ENCODE measurements at regions not wholly inside any gene's neighbourhood (a gene's known extent, or its start where the extent isn't known, plus 50 kb on each side); places are given as distances from the start of the nearest gene placed in this dataset.

GRCh38 chrX:124931958-124932357, 387.7 kb upstream of the TEX13C start:
- no peak overlapping the region for H3K27ac Mint-ChIP-seq

GRCh38 chrX:124938715-124939114, 381.0 kb upstream of the TEX13C start:
- no peak for DNase-seq (ENCODE audit: low spot score)
- Mint-ChIP-seq H3K4me1 (ENCODE audit: low read depth) (no peaks in the 10 kb centered on the region), H3K27ac (no peak overlapping the region), H3K9me3 (no peaks in the 10 kb centered on the region), H3K4me3 (ENCODE audit: low read depth) (no peak overlapping the region), H3K27me3 (ENCODE audit: low read depth) (no peaks in the 10 kb centered on the region), H3K36me3 (ENCODE audit: low read depth) (no peaks in the 10 kb centered on the region)
- intact Hi-C loops (cut with micrococcal nuclease) = no loop called here

More at GRCh38 chrX:124931958-124932357, 387.7 kb upstream of the TEX13C start:
- no peak overlapping the region for H3K4me3 Mint-ChIP-seq (ENCODE audit: low read depth)
- intact Hi-C loops (cut with micrococcal nuclease) = no loop called here
- no peaks in the 10 kb centered on the region for H3K9me3 Mint-ChIP-seq
- no peaks in the 10 kb centered on the region for H3K4me1 Mint-ChIP-seq (ENCODE audit: low read depth)
- no peak for DNase-seq (ENCODE audit: low spot score)
- H3K36me3 Mint-ChIP-seq (ENCODE audit: low read depth) = no peaks in the 10 kb centered on the region
- no peaks in the 10 kb centered on the region for H3K27me3 Mint-ChIP-seq (ENCODE audit: low read depth)

GRCh38 chrX:124940531-124940930, 379.1 kb upstream of the TEX13C start:
- H3K9me3 Mint-ChIP-seq = no peaks in the 10 kb centered on the region
- H3K4me1 Mint-ChIP-seq (ENCODE audit: low read depth) = no peaks in the 10 kb centered on the region
- no peak overlapping the region for H3K27ac Mint-ChIP-seq
- intact Hi-C loops (cut with micrococcal nuclease) = no loop called here
- no peaks in the 10 kb centered on the region for H3K36me3 Mint-ChIP-seq (ENCODE audit: low read depth)
- H3K4me3 Mint-ChIP-seq (ENCODE audit: low read depth) = no peak overlapping the region
- H3K27me3 Mint-ChIP-seq (ENCODE audit: low read depth) = no peaks in the 10 kb centered on the region
- no peak for DNase-seq (ENCODE audit: low spot score)

GRCh38 chrX:124954402-124954801, 365.3 kb upstream of the TEX13C start:
- no peaks in the 10 kb centered on the region for H3K36me3 Mint-ChIP-seq (ENCODE audit: low read depth)
- no peaks in the 10 kb centered on the region for H3K27me3 Mint-ChIP-seq (ENCODE audit: low read depth)
- no peak for DNase-seq (ENCODE audit: low spot score)
- intact Hi-C loops (cut with micrococcal nuclease) = no loop called here
- H3K4me1 Mint-ChIP-seq (ENCODE audit: low read depth) = no peaks in the 10 kb centered on the region
- no peak overlapping the region for H3K27ac Mint-ChIP-seq
- no peak overlapping the region for H3K4me3 Mint-ChIP-seq (ENCODE audit: low read depth)
- H3K9me3 Mint-ChIP-seq = no peaks in the 10 kb centered on the region

GRCh38 chrX:124960454-124960853, 359.2 kb upstream of the TEX13C start:
- H3K27me3 Mint-ChIP-seq (ENCODE audit: low read depth) = no peaks in the 10 kb centered on the region
- H3K4me1 Mint-ChIP-seq (ENCODE audit: low read depth) = no peaks in the 10 kb centered on the region
- no peaks in the 10 kb centered on the region for H3K9me3 Mint-ChIP-seq
- no peaks in the 10 kb centered on the region for H3K36me3 Mint-ChIP-seq (ENCODE audit: low read depth)
- intact Hi-C loops (cut with micrococcal nuclease) = no loop called here
- H3K27ac Mint-ChIP-seq = no peak overlapping the region
- DNase-seq (ENCODE audit: low spot score) = no peak
- no peak overlapping the region for H3K4me3 Mint-ChIP-seq (ENCODE audit: low read depth)

- Mint-ChIP-seq H3K4me1 (ENCODE audit: low read depth) (no peaks in the 10 kb centered on the region), H3K27ac (no peak within 1 kb of the TSS), H3K36me3 (ENCODE audit: low read depth) (no peaks in the 10 kb centered on the region), H3K9me3 (no peaks in the 10 kb centered on the region), H3K27me3 (ENCODE audit: low read depth) (no peaks in the 10 kb centered on the region), H3K4me3 (ENCODE audit: low read depth) (no peak within 1 kb of the TSS)
- no peak for DNase-seq (ENCODE audit: low spot score)
- intact Hi-C loops (cut with micrococcal nuclease) = no loop called here
Observed at GRCh38 chrX:124963717-124964116, 356.0 kb upstream of the TEX13C start, which contains the start of gene TENM1. TSS of gene TENM1 (minus strand) at chrX:124963817.

- Mint-ChIP-seq H3K27me3 (ENCODE audit: low read depth) (no peaks in the 10 kb centered on the region), H3K4me1 (ENCODE audit: low read depth) (no peaks in the 10 kb centered on the region), H3K36me3 (ENCODE audit: low read depth) (no peaks in the 10 kb centered on the region), H3K27ac (no peak overlapping the region), H3K4me3 (ENCODE audit: low read depth) (no peak overlapping the region), H3K9me3 (no peaks in the 10 kb centered on the region)
- intact Hi-C loops (cut with micrococcal nuclease) = no loop called here
- DNase-seq (ENCODE audit: low spot score) = no peak
Observed at GRCh38 chrX:124975456-124975855, 344.2 kb upstream of the TEX13C start.

- no peak for DNase-seq (ENCODE audit: low spot score)
- no peaks in the 10 kb centered on the region for H3K36me3 Mint-ChIP-seq (ENCODE audit: low read depth)
- intact Hi-C loops (cut with micrococcal nuclease) = no loop called here
- H3K4me1 Mint-ChIP-seq (ENCODE audit: low read depth) = no peaks in the 10 kb centered on the region
- H3K9me3 Mint-ChIP-seq = no peaks in the 10 kb centered on the region
- H3K27me3 Mint-ChIP-seq (ENCODE audit: low read depth) = no peaks in the 10 kb centered on the region
- H3K27ac Mint-ChIP-seq = no peak overlapping the region
- no peak overlapping the region for H3K4me3 Mint-ChIP-seq (ENCODE audit: low read depth)
Observed at GRCh38 chrX:124981420-124981819, 338.3 kb upstream of the TEX13C start.

- Mint-ChIP-seq H3K9me3 (no peaks in the 10 kb centered on the region), H3K27me3 (ENCODE audit: low read depth) (no peaks in the 10 kb centered on the region), H3K36me3 (ENCODE audit: low read depth) (no peaks in the 10 kb centered on the region), H3K4me1 (ENCODE audit: low read depth) (no peaks in the 10 kb centered on the region), H3K4me3 (ENCODE audit: low read depth) (no peak overlapping the region), H3K27ac (no peak overlapping the region)
- DNase-seq (ENCODE audit: low spot score) = no peak
- intact Hi-C loops (cut with micrococcal nuclease) = no loop called here
Observed at GRCh38 chrX:124984140-124984813, 335.4 kb upstream of the TEX13C start.

GRCh38 chrX:124986284-124986683, 333.4 kb upstream of the TEX13C start:
- Mint-ChIP-seq H3K27me3 (ENCODE audit: low read depth) (no peaks in the 10 kb centered on the region), H3K4me1 (ENCODE audit: low read depth) (no peaks in the 10 kb centered on the region), H3K4me3 (ENCODE audit: low read depth) (no peak overlapping the region), H3K36me3 (ENCODE audit: low read depth) (no peaks in the 10 kb centered on the region), H3K9me3 (no peaks in the 10 kb centered on the region), H3K27ac (no peak overlapping the region)
- DNase-seq (ENCODE audit: low spot score) = no peak
- intact Hi-C loops (cut with micrococcal nuclease) = no loop called here

GRCh38 chrX:124993735-124994134, 325.9 kb upstream of the TEX13C start:
- H3K9me3 Mint-ChIP-seq = no peaks in the 10 kb centered on the region
- no peaks in the 10 kb centered on the region for H3K27me3 Mint-ChIP-seq (ENCODE audit: low read depth)

GRCh38 chrX:124994404-124994803, 325.3 kb upstream of the TEX13C start:
- no peaks in the 10 kb centered on the region for H3K9me3 Mint-ChIP-seq
- H3K27ac Mint-ChIP-seq = no peak overlapping the region
- H3K4me3 Mint-ChIP-seq (ENCODE audit: low read depth) = no peak overlapping the region
- intact Hi-C loops (cut with micrococcal nuclease) = no loop called here
- no peaks in the 10 kb centered on the region for H3K4me1 Mint-ChIP-seq (ENCODE audit: low read depth)
- DNase-seq (ENCODE audit: low spot score) = no peak
- no peaks in the 10 kb centered on the region for H3K36me3 Mint-ChIP-seq (ENCODE audit: low read depth)
- no peaks in the 10 kb centered on the region for H3K27me3 Mint-ChIP-seq (ENCODE audit: low read depth)

More at GRCh38 chrX:124993735-124994134, 325.9 kb upstream of the TEX13C start:
- no peak for DNase-seq (ENCODE audit: low spot score)
- intact Hi-C loops (cut with micrococcal nuclease) = no loop called here
- Mint-ChIP-seq H3K4me3 (ENCODE audit: low read depth) (no peak overlapping the region), H3K27ac (no peak overlapping the region), H3K36me3 (ENCODE audit: low read depth) (no peaks in the 10 kb centered on the region), H3K4me1 (ENCODE audit: low read depth) (no peaks in the 10 kb centered on the region)

- no peak for DNase-seq (ENCODE audit: low spot score)
- no peaks in the 10 kb centered on the region for H3K27me3 Mint-ChIP-seq (ENCODE audit: low read depth)
- intact Hi-C loops (cut with micrococcal nuclease) = no loop called here
- no peaks in the 10 kb centered on the region for H3K4me1 Mint-ChIP-seq (ENCODE audit: low read depth)
- H3K27ac Mint-ChIP-seq = no peak overlapping the region
- peaks cover 7% of the 10 kb centered on the region for H3K9me3 Mint-ChIP-seq
- no peaks in the 10 kb centered on the region for H3K36me3 Mint-ChIP-seq (ENCODE audit: low read depth)
- H3K4me3 Mint-ChIP-seq (ENCODE audit: low read depth) = no peak overlapping the region
Observed at GRCh38 chrX:125003746-125004446, 315.8 kb upstream of the TEX13C start.
